HS-27A (cell line): ENCODE measurements at regions not wholly inside any gene's neighbourhood (a gene's known extent, or its start where the extent isn't known, plus 50 kb on each side); places are given as distances from the start of the nearest gene placed in this dataset.
"Not testable (repeated sequence)": the region's sequence is repeated elsewhere in the genome, so short reads cannot be mapped to it uniquely, and the experiment has no call there.

Source experiments
- DNase-seq: peaks from one replicate; pipeline ENCODE4 v3.0.0-alpha.2; 2012; ENCODE audit warnings: low read depth, missing footprints

GRCh38 chr12:75864161-75864560, 167.4 kb downstream of the PHLDA1 start:
- no peak for DNase-seq

GRCh38 chr12:75863533-75863932, 168.0 kb downstream of the PHLDA1 start:
- no peak for DNase-seq

GRCh38 chr12:75862692-75863471, 168.7 kb downstream of the PHLDA1 start:
- peak; percentile 66 for DNase-seq

- DNase-seq: peak; percentile 57
These were observed 171.7 kb downstream of the PHLDA1 start for GRCh38 chr12:75859868-75860267.

GRCh38 chr12:75856235-75856634, 175.3 kb downstream of the PHLDA1 start:
- no peak for DNase-seq

- DNase-seq: no peak
These were observed 176.2 kb downstream of the PHLDA1 start for GRCh38 chr12:75855360-75855759.

GRCh38 chr12:75854681-75855309, 176.8 kb downstream of the PHLDA1 start:
- no peak for DNase-seq

GRCh38 chr12:75854137-75854536, 177.4 kb downstream of the PHLDA1 start:
- DNase-seq: not testable (repeated sequence)

- DNase-seq: no peak
These were observed 177.9 kb downstream of the PHLDA1 start for GRCh38 chr12:75853626-75854025.

- DNase-seq: no peak
These were observed 178.6 kb downstream of the PHLDA1 start for GRCh38 chr12:75852956-75853355.

- no peak for DNase-seq
These were observed 179.4 kb downstream of the PHLDA1 start for GRCh38 chr12:75852143-75852542.

- DNase-seq: no peak
These were observed 180.7 kb downstream of the PHLDA1 start for GRCh38 chr12:75850721-75851462.

- no peak for DNase-seq
These were observed 182.6 kb downstream of the PHLDA1 start for GRCh38 chr12:75848961-75849360.

GRCh38 chr12:75848431-75848925, 183.1 kb downstream of the PHLDA1 start:
- no peak for DNase-seq

- DNase-seq: no peak
These were observed 185.5 kb downstream of the PHLDA1 start for GRCh38 chr12:75846102-75846501.

GRCh38 chr12:75844985-75845384, 186.6 kb downstream of the PHLDA1 start:
- no peak for DNase-seq

- DNase-seq: no peak
These were observed 187.4 kb downstream of the PHLDA1 start for GRCh38 chr12:75844049-75844770.

GRCh38 chr12:75842090-75842489, 189.5 kb downstream of the PHLDA1 start:
- DNase-seq: no peak

- no peak for DNase-seq
These were observed 190.6 kb downstream of the PHLDA1 start for GRCh38 chr12:75840994-75841355.

GRCh38 chr12:75838309-75838708, 193.3 kb downstream of the PHLDA1 start:
- no peak for DNase-seq

GRCh38 chr12:75837700-75838099, 193.9 kb downstream of the PHLDA1 start:
- DNase-seq: no peak

- DNase-seq: no peak
These were observed 195.0 kb downstream of the PHLDA1 start for GRCh38 chr12:75836533-75836932.
